Choroid plexus epithelial cell (primary cell): ENCODE measurements at regions not wholly inside any gene's neighbourhood (a gene's known extent, or its start where the extent isn't known, plus 50 kb on each side); places are given as distances from the start of the nearest gene placed in this dataset.

Experiments used
- DNase-seq: peaks from one replicate; pipeline ENCODE4 v3.0.0-alpha.2; 2010; ENCODE audit warnings: low read depth
- H3K4me3 ChIP-seq: 2 replicates; pipeline ENCODE4 v1.5.1; 2011; ENCODE audit warnings: low read depth, mild to moderate bottlenecking, control low read depth, low read length, moderate library complexity
- TF ChIP-seq, protein P1 (sequence below): conservative IDR thresholded peaks from 2 replicates; pipeline ENCODE4 v1.5.1; 2011; ENCODE audit warnings: low read depth, mild to moderate bottlenecking, control low read depth, inconsistent platforms, low read length, moderate library complexity

DNA sequence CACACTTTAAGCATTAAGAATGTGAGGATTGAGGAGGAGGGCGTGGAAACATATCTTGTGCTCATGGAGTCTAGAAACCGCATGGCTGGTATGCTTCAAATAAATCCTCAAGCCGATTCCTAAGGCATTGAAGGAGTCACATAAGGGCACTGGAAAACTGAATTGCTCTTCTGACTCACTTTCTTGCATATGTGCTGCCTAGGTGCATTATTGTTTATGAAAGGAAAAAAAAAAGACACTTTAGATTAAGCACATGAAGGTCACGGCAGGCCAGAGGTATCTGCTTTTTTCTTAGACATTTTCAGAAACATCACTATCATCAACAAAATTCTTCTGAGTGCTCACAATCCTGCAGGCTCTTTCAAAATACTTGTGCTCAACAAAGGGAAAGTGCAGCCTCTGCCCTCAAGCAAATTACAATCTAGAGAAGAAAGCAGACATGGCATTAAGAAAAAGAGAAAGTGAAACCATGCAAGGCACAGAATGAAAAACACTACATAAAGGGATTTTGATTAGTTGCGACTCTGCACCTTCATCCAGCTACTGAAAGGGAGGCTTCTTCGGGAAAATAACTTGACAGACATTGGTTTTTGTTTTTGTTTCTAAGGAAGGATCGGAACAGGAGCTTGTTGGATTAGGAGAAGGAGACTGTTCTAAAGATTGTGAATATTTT lies 2117.6 kb downstream of the MAT2B start:
- no peak overlapping the region for H3K4me3 ChIP-seq
- no peak for DNase-seq
- TF ChIP-seq, protein P1, sequence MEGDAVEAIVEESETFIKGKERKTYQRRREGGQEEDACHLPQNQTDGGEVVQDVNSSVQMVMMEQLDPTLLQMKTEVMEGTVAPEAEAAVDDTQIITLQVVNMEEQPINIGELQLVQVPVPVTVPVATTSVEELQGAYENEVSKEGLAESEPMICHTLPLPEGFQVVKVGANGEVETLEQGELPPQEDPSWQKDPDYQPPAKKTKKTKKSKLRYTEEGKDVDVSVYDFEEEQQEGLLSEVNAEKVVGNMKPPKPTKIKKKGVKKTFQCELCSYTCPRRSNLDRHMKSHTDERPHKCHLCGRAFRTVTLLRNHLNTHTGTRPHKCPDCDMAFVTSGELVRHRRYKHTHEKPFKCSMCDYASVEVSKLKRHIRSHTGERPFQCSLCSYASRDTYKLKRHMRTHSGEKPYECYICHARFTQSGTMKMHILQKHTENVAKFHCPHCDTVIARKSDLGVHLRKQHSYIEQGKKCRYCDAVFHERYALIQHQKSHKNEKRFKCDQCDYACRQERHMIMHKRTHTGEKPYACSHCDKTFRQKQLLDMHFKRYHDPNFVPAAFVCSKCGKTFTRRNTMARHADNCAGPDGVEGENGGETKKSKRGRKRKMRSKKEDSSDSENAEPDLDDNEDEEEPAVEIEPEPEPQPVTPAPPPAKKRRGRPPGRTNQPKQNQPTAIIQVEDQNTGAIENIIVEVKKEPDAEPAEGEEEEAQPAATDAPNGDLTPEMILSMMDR = no peak

DNA sequence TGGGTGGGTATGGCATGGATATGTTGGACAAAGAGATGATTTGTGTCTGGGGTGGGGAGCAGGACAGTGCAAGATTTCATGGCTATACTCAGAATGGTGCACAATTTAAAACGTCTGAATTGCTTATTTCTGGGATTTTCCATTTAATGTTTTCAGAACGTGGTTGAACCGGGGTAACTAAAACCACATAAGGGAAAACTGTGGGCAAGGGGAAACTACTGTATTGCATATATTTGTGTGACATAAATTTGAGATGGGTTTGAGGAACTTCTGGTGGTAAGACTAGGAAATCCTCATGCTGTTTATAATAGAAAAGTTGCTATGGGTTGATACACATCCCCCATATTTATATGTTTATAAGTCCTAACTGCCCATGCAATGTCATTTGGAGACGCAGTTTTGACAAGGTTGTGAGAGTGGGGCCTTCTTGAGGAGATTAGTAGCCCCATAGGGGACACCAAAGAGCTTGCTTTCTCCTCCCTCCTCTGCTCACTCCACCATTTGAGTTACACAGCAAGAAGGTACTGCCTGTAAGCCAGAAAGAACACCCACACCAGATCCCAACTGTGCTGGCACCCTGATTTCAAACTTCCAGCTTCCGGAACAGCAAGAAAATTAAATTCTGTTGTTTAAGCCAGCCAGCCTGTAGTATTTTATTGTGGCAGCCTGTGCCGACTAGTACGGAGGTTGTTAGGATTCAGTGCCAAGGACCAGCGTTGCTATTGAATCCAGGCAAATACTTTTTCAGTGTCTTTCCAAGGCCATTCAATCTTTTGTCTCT lies 2118.9 kb downstream of the MAT2B start:
- no peak for DNase-seq
- TF ChIP-seq, protein P1 = no peak
- H3K4me3 ChIP-seq = no peak overlapping the region

DNA sequence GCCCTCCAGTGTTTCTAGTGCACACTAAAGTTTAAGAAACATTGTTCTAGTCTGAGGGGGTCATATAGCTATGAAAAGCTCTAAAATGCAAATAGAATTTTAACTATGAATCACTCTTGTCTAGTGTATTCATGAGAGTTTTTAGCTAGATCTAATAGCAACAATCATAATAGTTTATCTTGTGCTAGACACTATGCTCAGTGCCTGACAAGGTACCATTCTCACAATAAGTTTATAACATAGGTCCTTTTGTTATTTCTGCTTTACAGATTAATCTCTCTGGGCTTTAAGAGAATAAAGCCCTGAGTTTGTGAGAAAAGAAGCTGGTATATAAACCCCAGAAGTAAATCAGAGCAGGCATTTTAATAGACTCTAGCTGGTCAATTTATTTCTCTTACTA lies 2120.7 kb downstream of the MAT2B start:
- TF ChIP-seq, protein P1 = no peak
- DNase-seq = no peak

DNA sequence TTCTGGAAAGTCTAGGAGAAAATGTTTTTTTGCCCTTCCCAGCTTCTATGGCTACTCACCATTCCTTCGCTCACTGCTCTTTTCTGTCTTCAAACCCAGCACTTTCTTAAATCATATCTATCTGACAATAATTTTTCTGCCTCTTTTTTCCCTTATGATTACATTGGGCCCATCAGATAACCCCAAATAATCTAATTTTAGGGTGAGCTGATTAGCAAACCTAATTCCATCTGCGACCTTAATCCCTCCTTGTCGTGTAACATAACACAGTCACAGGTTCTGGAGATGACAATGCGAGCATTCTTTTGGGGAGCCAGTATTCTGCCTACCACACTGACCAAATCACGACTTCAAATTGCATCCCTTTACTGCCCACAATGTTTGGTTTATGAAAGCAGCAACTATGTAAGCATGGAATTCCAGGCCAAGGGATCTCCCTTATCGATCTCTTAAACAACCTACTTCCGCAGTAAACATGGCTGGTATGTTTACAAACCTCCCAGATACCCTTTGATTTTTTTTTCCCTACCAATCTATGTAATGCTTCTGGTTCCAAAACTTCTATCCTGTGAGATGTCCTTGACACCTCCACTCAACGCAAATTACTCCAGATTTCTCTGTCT lies 2122.2 kb downstream of the MAT2B start:
- no peak for DNase-seq
- no peak overlapping the region for H3K4me3 ChIP-seq
- TF ChIP-seq, protein P1 = no peak

More for the DNA sequence above, 2120.7 kb downstream of the MAT2B start:
- no peak overlapping the region for H3K4me3 ChIP-seq

DNA sequence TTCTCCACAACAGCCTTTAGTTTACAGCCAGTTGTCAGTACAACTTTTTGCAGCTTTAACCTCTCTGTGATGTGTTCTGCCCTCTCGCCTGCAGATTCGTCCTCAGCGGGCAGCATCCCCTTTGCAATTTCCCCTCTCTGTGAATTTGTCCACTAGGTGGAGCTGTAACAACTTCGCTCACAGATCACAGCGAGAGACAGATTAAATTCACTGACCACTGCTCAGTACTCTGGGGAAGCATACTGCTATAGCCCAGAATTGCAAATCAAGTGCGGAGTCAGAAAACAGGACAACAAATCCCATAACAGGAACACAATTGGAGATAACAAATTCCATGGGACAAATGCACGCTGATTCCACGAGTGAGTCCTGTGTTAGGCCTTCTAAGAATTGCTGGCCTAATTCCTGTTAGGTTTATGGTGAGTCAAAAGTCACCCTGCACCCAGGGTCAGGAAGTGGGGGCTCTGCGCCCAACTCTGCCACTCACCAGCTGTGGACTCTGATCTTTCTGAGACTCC lies 2124.9 kb downstream of the MAT2B start:
- no peak overlapping the region for H3K4me3 ChIP-seq
- DNase-seq = peak; percentile 74
- TF ChIP-seq, protein P1 = peak; percentile 82

DNA sequence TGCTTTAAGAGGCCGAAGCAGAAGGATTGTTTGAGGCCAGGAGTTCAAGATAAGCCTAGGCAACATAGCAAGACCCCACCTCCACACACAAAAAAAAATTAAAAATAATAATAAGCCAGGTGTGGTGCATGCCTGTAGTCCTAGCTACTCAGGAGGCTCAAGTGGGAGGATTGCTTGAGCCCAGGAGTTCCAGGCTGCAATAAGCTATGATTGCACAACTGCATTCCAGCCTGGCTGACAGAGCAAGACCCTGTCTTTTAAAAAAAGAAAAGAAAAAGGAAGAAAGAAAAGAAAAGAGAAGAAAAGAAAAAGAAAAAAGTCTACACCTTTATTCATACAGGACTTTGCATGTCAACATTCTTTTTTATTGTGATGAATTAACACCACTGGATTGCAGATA lies 2125.8 kb downstream of the MAT2B start:
- DNase-seq = peak; percentile 5
- TF ChIP-seq, protein P1 = no peak
- H3K4me3 ChIP-seq = no peak overlapping the region
